NCI-H2081 (cell line): ENCODE measurements at regions not wholly inside any gene's neighbourhood (a gene's known extent, or its start where the extent isn't known, plus 50 kb on each side); places are given as distances from the start of the nearest gene placed in this dataset.

Experiments used
- DNase-seq, 2 experiments: peaks; one replicate each; lab custom pipeline; 2025; lab: John Stamatoyannopoulos, UW

DNA sequence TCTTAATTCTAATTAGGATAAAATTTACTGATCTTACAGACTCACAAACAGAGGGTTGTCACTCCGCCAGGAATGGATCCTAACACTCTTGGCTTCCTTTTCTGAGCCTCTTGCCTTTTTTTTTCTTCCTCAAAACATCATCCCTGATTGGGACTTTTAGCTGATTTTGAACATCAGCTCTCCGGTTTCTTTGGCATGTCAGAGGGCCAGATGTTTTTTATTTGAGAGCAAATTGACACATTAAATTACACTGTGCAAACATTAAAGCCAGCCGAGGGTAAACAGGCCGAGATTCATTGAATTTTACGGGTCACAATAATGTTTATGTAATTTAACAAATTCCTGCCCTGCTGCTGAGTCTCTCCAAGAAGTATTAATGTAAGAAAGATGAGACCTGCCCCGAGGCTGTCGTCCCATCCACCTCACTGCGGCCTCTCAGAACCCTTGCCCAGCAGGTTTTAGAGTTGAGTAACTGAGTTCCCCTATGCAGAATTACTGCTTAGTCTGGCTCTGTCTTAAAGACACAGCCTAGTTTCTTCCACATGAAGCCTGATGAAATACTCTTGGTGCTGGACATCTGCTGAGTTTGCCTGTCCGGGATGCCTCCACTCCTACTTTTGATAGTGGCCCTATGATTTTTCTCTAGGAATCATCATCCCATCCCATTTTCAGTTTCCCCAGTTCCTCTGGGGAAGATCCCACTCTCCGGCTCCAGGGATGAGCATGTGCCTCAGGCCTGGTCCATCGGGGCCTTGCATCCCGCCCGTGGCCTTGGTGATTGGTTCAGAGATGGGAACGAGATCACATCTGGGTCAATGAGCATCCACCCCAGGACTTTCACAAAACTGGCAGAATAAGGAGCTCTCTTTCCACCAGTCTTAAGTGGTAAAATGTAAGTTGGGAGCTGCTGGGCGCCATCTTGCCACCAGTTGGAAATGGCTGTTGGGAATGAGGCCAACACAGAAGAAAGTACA, 226.6 kb upstream of the TLE3 start:
- DNase-seq = peak; percentile 10 to 52

DNA sequence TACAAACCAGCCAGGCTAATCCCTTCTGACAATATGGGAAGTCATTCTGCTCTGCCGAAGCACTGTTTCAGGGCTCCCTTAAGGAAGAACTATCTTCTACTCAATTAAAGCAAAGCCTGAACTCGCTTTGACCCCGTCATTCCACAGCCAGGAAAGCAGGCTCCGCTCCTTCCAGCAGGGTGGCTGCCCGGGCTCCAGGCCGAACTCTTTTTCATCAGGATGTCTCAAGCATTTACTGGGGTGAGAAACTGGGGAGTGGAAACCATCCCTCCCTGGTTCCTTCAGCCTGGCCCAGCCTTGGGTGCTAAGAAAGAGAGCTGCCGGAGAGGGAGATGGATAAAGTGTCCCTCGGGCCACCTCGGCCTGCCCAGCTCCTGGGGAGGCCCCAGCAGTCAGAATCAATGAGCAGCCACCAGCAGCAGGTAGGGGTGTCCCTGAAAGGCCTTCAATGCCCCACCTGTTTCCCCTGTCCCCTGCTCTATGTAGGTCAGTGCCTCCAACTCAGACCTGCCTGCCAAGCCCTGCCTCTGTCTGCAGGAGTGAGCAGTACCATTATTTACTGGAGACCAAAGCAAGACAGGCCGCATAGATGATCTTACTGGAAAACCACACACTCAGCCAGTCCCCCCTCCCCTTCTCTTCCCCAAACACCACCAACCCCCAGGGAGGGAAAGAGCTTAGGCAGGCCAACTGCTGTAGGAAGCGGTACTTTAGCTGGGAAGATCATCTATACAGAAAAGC, 225.6 kb upstream of the TLE3 start:
- DNase-seq = peak in 1 of 2 experiments; percentile 45

DNA sequence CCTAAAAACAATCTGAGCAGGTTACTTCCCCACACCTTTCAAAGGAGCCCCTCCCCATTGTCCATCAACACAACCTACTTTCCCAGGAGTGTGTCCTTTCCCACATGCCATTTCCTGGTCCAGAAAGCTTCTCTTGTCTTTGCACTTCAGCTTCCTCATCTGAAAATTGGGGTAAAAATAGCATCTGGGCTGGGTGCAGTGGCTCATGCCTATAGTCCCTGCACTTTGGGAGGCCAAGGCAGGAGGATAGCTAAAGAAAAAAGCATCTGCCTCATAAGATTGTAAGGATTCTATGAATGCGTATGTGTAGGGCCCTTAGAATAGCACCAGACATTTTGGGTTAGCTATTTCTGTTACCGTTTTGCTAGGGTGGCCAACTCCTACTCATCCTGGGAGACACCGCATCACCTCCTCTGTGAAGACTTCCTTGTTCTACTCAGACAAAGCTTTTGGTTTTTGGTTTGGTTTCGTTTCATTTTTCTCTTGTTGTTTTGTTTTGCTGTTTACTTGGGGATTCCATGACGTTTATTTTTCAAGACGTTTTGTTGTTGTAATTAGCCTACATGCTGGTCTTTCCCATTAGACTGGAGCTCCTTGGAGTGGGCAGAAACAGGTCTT, 224.4 kb upstream of the TLE3 start:
- no peak for DNase-seq

DNA sequence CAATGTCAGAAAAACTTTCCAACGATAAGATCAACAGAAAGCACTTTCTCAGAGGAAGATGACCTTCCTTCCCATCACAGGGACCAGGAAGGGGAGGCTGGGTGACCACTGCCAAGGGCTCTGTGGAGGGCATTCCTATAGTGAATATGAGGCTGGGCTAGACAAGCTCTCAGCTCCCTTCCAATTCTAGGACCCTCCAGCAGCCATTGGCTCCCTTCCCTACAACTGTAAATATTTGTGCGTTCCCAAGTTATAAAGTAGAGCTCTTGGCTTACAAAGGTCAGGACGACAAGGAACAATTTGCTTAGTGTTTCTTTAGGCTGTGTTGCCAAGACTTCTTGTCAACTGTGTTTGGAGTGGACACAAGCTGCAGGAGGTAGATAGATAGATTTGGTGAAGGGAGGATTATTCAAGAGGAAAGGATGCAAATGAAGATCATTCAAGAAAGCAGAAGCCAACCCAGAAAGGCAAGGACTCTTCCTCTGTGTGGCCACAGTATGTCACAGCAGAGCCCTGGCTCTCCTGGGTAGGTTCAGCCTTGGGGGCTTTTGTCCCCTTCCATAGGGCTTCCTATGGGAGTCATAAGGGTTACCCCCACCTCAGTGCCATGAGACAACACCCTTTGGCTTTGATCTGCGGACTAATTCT, 223.6 kb upstream of the TLE3 start:
- no peak for DNase-seq

DNA sequence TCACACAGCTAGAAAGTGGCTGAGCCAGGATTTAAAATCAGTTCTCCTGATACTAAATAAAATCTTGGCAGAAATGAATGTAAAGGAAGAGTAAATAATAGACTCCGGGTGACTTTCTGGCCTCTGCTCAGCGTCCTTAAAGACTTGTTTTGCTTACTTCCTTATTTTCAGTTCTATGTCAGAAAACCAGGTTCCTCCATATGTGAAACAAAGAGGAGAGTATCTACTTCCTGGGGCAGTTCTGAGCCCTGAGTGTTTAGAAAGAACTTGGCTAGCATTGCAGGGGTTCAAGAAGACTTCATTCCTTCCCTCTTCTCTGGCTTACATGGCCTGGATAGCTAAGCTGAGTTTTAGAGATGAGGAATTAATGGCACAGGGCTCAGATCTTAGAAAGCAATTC, 222.8 kb upstream of the TLE3 start:
- DNase-seq = no peak

DNA sequence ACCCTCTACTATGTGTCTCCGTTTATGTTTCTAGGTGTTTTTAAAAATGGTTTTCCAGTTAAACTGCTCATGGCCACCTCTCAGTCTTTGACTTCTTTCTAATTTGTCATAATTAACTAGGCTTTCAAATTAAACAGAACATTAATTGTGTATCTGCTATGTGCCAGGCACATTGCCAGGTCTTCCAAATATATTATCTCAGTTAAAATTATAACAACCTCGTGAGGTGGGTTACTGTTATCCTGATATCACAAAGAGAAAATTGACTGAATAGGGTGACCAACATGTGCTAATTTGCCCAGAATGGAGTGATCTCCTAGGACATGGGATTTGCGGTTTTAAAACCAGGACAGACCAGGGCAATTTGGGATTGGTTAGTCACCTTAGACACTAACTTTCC, 222.4 kb upstream of the TLE3 start:
- no peak for DNase-seq

DNA sequence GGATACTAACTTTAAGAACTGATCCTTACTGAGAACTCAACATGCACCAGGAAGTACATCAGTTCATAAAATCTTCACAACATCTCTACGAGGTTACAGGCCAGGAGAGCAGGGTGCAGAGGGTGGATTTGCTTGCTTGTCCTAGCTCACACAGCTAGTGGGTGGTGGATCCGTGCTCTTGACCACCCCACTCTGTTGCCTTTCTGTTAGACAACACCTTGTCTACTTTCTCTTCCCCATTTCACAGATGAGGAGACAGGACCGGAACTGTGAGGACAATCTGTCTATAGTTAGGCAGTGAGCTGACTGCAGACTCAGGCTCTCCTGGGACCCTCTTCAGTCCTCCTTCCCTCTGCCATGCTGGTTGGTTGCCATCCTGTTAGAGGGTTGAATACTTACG, 221.7 kb upstream of the TLE3 start:
- no peak for DNase-seq

DNA sequence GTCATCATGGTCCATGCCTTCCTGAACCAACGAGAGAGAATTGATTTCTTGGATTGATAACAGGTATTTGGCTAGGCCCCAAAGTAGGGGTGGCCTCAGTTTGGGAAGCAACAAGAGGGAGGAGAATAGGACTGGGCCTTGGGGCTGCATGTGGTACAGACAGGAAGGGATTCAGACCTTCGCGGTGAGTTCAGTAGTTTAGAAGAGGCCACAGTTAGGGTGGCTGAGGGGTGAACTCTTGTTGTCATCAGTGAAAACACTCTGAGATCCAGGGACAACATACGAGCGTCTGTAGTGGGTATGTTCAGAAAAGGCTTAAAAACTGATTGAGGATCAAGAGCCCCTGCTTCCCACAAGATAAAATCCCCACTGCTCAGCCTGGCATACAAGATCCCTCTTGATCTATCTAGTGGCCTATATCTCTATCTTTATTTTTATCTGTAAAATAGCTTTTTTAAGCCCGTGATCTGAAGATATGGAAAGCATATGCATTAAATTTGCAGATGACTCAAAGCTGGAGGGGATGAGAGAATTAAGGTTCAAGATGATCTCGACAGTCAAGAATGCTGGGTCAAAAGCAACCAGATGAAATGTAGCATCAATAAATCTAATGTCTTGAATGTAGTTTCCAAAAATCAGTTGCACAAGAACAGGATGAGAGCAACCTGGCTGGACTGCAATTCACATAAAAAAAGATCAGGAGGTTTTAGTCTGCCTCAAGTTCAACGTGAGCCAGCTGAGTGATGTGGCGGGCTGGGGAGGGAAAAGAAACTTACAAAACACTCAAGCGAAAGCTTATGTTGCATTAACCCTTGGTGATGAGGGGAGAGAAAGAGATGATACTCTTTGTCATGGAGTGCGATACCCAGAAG, 221.1 kb upstream of the TLE3 start:
- no peak for DNase-seq

DNA sequence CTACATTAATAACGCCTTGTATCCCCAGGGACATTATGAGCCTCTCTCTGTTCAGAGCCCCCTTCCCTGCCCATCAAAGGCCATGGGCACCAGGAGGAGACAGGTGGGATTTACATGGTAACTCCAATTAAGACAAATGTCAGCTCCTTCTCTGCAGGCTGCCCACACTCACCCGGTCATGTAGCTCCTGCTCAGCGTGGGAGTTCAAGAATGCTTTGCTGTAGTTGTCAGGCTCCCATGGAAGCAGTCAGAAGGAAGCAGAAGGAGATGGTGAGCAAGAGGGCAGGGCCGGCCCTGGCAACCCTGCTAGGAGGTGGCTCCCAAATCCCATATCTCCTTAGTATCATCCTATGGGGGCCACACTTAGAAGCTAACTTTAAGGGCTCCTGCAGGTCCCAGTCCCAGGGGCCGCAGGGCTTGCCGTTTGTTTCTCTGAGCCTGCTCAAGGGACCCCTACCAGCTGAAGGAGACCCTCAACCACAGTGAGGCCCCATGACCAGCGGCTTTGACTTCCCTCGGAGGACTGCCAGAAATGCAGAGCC, 218.4 kb upstream of the TLE3 start:
- no peak for DNase-seq

DNA sequence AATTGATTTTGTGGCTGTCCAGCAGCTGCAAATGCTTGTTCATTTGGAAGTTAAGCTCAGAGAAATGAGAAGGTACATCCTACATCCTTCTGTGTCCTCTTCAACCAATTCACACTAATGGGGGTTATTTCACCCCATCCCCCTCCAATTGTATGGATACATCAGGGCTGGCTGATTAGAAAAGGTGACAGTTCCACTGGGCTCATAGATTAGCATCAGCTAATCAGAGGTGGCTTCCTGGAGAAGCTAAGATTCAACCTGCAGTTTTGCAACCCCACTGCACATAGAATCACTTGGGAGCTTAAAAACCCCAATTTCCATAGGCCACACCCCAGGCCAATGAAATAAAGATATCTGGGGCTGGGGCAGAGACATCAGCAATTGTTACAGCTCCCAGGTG, 217.7 kb upstream of the TLE3 start:
- no peak for DNase-seq

DNA sequence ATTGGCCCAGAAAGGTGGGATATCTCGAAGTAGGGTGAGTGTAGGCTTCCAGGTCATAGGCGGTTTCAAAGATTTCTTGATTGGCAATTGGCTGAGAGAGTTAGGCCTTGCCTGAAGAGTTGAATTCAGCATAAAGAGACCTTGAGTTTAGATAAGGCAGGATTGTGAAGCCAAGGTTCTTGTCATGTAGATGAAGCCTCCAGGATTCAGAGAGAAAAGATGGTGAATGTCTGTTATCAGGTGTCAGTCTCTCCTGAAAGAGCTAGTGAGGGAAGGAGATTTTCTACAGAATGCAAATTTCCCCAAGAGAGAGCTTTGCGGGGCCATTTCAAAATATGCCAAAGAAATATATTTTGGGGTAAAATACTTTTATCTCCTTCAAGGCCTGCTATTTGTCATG, 217.0 kb upstream of the TLE3 start:
- no peak for DNase-seq

DNA sequence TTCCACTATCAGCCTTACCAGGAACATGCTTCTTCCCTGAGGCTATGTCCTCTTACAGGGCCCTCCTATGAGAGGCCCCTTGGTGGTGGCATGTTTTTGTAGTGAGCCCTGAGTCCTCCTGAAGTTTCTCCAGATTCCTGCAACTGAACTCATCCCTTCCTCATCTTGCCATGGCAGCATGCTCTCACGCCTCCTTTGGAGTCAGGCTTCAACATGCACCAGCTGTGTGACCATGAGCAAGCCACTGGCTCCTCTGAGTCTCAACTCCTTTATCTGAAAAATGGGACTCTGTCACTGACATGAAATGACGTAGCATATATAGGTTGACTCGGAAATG, 216.3 kb upstream of the TLE3 start:
- no peak for DNase-seq

DNA sequence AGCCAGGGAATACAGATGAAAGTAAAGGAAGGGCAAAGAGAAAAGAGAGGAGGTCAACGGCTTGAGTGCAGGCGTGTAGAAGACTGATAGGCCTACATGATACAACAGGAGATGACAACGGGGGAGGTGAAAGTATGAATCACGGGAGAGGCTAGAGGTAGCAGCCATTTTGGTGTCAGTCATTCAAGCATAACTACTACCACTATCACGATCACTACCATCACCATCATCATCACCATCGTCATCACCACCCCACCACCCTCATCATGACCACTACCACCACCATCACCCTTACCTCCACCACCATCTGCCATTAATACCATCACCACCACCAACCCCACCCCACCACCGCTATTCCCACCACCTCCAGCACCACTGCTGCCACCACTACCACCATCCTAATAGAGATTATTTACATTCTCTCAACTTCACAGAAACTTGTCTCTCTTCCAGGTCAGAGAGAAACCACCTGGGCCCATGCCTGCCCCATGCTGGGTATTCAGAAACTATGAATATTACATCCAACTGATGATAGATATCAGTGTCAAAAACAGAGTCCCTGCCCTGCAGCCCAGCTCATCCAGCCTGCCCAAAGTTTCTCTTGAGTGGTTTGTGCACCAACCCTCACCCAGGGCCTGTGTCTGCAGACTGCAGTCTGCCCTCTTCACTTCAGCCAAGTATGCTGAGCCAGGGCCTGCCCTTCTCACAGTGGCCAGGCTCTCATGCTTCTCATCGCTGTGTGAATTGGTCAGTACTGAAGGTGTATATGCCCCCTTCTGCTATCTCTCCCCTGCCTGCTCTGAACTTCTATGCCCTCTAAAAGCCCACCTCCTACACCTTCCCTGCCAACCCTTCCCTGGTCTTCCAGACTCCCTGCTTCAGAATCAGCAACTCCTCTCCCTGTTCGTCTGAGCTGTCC, 215.6 kb upstream of the TLE3 start:
- DNase-seq = no peak

DNA sequence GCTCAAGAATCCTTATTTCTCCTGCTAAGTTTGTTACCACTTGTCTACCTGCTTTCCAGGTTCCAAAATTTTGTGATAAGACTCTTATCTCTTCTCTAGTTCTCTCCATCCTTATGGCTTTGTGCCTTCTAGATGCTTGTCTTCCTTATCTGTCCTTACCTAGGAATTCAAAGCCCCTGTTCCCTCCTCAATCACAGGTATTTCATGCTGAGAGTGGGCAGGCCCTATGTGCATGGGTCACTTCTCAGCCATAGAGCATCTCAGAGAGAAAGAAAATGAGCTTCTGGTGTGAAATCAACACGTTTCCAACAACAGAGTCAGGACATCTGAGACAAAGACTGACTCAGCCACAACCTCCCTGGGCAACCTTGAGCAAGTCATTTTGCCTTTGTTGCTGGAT, 214.1 kb upstream of the TLE3 start:
- DNase-seq = no peak

DNA sequence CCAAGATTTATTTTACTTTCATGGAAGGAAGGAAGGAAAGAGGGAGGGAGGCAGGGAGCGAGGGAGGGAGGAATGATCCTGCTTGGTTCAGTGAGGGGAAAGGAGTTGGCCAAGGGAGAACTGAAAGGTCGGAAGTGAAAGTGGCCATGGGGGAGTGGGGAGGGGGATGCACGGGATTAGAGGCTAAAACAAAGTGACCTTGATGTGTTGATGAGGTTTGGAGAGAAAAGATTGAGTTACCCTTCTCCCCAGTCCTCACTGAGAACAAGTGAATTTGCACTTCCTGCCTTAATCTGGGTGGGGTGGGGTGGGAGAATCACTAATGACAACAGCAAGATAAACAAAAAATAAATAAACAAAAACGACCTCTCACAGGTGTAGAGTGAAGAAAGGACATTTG, 212.0 kb upstream of the TLE3 start:
- DNase-seq = no peak

DNA sequence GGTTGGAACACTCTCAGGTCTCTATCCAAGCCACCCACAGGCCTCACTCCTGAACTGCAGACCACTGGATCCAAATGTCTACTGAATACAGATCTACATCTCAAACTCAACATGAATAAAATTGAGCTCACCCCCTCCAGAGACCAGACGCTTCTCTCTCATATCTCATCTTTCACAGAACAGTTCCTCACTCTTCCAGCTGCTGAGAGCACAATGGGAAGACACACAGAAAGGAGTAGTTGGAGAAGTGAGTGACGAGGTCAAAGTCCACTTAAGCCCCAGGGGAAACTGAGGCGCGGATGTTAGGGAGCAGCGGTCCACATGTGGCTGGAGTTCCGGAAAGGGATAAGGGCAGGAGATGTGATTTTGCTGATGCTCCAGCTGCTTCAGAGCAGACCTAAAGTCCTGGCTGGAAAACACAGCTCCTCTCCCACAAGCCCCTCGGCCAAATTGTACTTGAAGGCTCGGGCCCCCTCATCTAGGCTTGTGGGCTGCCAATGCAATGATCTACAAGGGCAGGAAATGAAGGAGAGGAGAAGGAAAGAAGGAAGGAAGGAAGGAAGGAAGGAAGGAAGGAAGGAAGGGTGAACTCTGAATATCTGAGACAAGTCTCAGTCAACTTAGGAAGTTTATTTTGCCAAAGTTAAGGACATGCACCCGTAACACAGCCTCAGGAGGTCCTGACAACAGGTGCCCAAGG, 211.2 kb upstream of the TLE3 start:
- DNase-seq = no peak

DNA sequence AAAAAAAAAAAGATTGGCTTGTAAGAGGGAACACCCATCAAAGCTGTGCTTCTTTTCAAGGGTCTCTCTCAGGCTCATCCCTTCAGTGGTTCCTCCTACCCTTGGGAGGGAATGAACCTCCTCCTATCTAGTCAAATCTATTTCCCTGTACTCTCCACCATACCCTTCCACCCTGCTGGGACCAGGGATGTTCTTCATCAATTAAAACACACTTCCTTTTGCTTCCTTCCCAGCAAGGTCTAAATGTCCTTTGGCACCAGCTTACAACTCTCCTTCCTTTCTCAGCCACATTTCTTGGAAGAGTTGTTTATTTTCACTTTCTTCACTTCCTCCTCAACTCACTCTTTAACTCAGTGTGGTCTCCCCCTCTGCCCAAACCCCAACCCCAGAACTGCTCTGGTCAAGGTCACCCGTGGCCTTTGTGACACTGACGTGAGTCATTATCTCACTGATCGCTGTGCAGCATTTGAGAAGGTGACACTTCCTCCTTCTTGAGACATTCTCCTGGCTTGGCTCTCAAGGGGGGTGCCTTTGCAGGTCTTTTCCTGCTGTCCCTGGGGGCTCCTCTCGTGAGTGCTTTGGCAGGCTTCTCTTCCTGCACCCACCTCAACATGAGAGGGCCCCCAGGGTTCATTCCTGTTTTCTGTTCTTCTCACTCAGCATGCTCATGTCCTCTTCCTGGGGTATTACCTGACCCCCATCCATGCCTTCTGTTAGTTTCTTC, 210.5 kb upstream of the TLE3 start:
- DNase-seq = no peak

DNA sequence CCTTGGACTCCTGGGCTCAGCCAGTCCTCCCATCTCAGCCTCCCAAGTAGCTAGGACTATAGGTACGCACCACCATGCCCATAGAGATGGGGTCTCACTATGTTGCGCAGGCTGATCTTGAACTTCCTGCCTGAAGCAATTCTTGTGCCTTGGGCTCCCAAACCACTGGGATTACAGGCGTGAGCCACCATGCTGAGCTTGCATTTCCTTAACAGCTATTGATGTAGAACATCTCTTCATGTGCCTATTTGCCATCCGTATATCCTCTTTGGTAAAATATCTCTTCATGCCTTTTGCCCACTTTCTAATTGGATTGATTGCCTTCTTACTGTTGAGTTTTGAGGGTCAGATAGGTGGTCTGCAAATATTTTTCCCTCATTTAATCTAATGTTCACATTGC, 208.9 kb upstream of the TLE3 start:
- no peak for DNase-seq

DNA sequence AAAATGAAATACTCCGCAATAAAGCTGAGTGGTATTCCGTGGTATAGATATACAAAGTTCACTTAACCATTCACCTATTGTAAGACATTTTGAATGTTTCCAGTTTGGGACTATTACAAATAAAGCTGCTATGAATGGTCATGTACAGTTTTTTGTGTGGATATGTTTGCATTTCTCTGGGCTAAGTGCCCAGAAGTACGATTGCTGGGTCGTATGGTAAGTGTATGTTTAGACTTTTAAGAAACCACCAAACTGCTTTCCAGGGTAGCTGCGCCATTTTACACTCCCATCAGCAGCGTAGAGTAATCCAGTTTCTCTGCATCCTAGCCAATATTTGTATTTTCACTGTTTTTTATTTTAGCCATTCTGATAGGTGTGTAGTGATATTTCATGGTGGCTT, 208.4 kb upstream of the TLE3 start:
- DNase-seq = no peak
